IMR-90 (cell line): ENCODE measurements at regions not wholly inside any gene's neighbourhood (a gene's known extent, or its start where the extent isn't known, plus 50 kb on each side); places are given as distances from the start of the nearest gene placed in this dataset.

Source experiments
- ATAC-seq: fragments of 200-7000 bp; cut with Tn5 transposase; 2 replicates; pipeline ENCODE4 v1.9.1; 2020; ENCODE audit warnings: low read depth, mild to moderate bottlenecking, moderate library complexity
- BruUV-seq: library from RNA; stranded (reverse); fragments of 400-500 nt; replicated peaks from 2 replicates; lab custom pipeline; 2021; lab: Mats Ljungman, UMichigan
- CTCF ChIA-PET: fragments of 300-600 bp; formaldehyde crosslinking; extraction: SDS; loops from one replicate; lab custom pipeline; 2021; ENCODE audit warnings: antibody characterized with exemption; lab: Yijun Ruan, JAX
- POLR2A ChIA-PET: fragments of 300-600 bp; sonication (Branson Sonifier 250); formaldehyde crosslinking; loops from one replicate; lab custom pipeline; 2022; ENCODE audit warnings: antibody characterized with exemption; ENCODE audit not compliant: unreplicated experiment; lab: Charles Lee
- DNase-seq: peaks from one replicate; pipeline ENCODE4 v3.0.0; 2013
- H2AFZ ChIP-seq: replicated peaks from 2 replicates; pipeline ENCODE3; 2013; ENCODE audit warnings: low read length, mild to moderate bottlenecking; ENCODE audit not compliant: poor library complexity
- H2AK5ac ChIP-seq: 2 replicates; pipeline ENCODE4 v1.6.1; 2013; ENCODE audit warnings: low read depth, low read length, inconsistent platforms
- H2AK9ac ChIP-seq: replicated peaks from 2 replicates; pipeline ENCODE3; 2013; ENCODE audit warnings: mild to moderate bottlenecking, low read depth, low read length, moderate library complexity; ENCODE audit not compliant: poor library complexity
- H2BK120ac ChIP-seq: 2 replicates; pipeline ENCODE4 v1.6.1; 2013; ENCODE audit warnings: low read depth, low read length, inconsistent platforms
- H2BK15ac ChIP-seq: 3 replicates; pipeline ENCODE4 v1.6.1; 2013; ENCODE audit warnings: low read depth, low read length, inconsistent platforms
- H2BK20ac ChIP-seq: 2 replicates; pipeline ENCODE4 v1.6.1; 2013; ENCODE audit warnings: low read depth, mild to moderate bottlenecking, inconsistent platforms, low read length, moderate library complexity
- H2BK5ac ChIP-seq: 2 replicates; pipeline ENCODE4 v1.6.1; 2013; ENCODE audit warnings: mild to moderate bottlenecking, low read depth, low read length, inconsistent platforms; ENCODE audit not compliant: poor library complexity, severe bottlenecking
- H3K14ac ChIP-seq: replicated peaks from 2 replicates; pipeline ENCODE4 v1.6.1; 2013; ENCODE audit warnings: low read depth, low read length, inconsistent platforms
- H3K18ac ChIP-seq: 2 replicates; pipeline ENCODE4 v1.6.1; 2013; ENCODE audit warnings: low read depth, low read length, control low read depth
- H3K23ac ChIP-seq: 2 replicates; pipeline ENCODE4 v1.6.1; 2013; ENCODE audit warnings: low read depth, low read length, inconsistent platforms
- H3K27ac ChIP-seq: 2 replicates; pipeline ENCODE4 v1.5.1; 2013; ENCODE audit warnings: mild to moderate bottlenecking, control low read depth, low read length; ENCODE audit not compliant: insufficient read depth
- H3K27me3 ChIP-seq: 2 replicates; pipeline ENCODE4 v1.6.1; 2013; ENCODE audit warnings: low read length; ENCODE audit not compliant: control insufficient read depth, insufficient read depth
- H3K36me3 ChIP-seq: 2 replicates; pipeline ENCODE4 v1.6.1; 2013; ENCODE audit warnings: low read length, mixed read lengths; ENCODE audit not compliant: control insufficient read depth, insufficient read depth
- H3K4ac ChIP-seq: 2 replicates; pipeline ENCODE4 v1.6.1; 2013; ENCODE audit warnings: low read depth, low read length, inconsistent platforms
- H3K4me1 ChIP-seq: 2 replicates; pipeline ENCODE4 v1.6.1; 2013; ENCODE audit warnings: low read length, mixed read lengths; ENCODE audit not compliant: control insufficient read depth, insufficient read depth
- H3K4me2 ChIP-seq: 2 replicates; pipeline ENCODE4 v1.6.1; 2013; ENCODE audit warnings: low read depth, mild to moderate bottlenecking, control low read depth, low read length, moderate library complexity
- H3K4me3 ChIP-seq: 2 replicates; pipeline ENCODE4 v1.5.1; 2013; ENCODE audit warnings: low read depth, mild to moderate bottlenecking, control low read depth, low read length, moderate library complexity; ENCODE audit not compliant: insufficient read depth
- H3K56ac ChIP-seq: 2 replicates; pipeline ENCODE4 v1.6.1; 2013; ENCODE audit warnings: low read length, inconsistent platforms; ENCODE audit not compliant: insufficient read depth; ENCODE audit errors: extremely low read depth
- H3K79me1 ChIP-seq, 2 experiments: 2 replicates each; pipeline ENCODE4 v1.6.1; 2013; ENCODE audit warnings: low read length in 2 of 2, inconsistent platforms in 1 of 2, low read depth in 1 of 2
- H3K9ac ChIP-seq: 2 replicates; pipeline ENCODE4 v1.6.1; 2013; ENCODE audit warnings: low read depth, low read length, control low read depth
- H3K9me1 ChIP-seq: 2 replicates; pipeline ENCODE4 v1.6.1; 2013; ENCODE audit warnings: low read length, inconsistent platforms; ENCODE audit not compliant: insufficient read depth
- H3K9me3 ChIP-seq: 2 replicates; pipeline ENCODE4 v1.6.1; 2013; ENCODE audit warnings: low read length; ENCODE audit not compliant: control insufficient read depth, insufficient read depth
- H4K20me1 ChIP-seq: 2 replicates; pipeline ENCODE4 v1.6.1; 2013; ENCODE audit warnings: low read length, inconsistent platforms; ENCODE audit not compliant: insufficient read depth
- H4K5ac ChIP-seq: 2 replicates; pipeline ENCODE4 v1.6.1; 2013; ENCODE audit warnings: mild to moderate bottlenecking, low read depth, low read length, control low read depth
- H4K8ac ChIP-seq, 2 experiments: 2 replicates each; pipeline ENCODE4 v1.6.1; 2013; ENCODE audit warnings: low read depth in 2 of 2, low read length in 2 of 2, control low read depth in 1 of 2, inconsistent platforms in 1 of 2
- H4K91ac ChIP-seq: 2 replicates; pipeline ENCODE4 v1.6.1; 2013; ENCODE audit warnings: low read depth, low read length, inconsistent platforms; ENCODE audit not compliant: insufficient read depth
- CEBPB ChIP-seq: IDR thresholded peaks from 2 replicates; pipeline ENCODE4 v1.6.1; 2012; ENCODE audit warnings: low read depth, low read length, improper control_type of control experiment
- POLR2A ChIP-seq: IDR thresholded peaks from 2 replicates; pipeline ENCODE4 v1.6.1; 2012; ENCODE audit warnings: mild to moderate bottlenecking, low read depth, low read length
- RCOR1 ChIP-seq: IDR thresholded peaks from 2 replicates; pipeline ENCODE4 v1.6.1; 2012; ENCODE audit warnings: mild to moderate bottlenecking, low read length, improper control_type of control experiment; ENCODE audit not compliant: insufficient replicate concordance
- WGBS, 2 experiments: methylation state at CpG; one replicate each; pipeline versions ENCODE4 v1.1.5 to v1.1.7; 2013; ENCODE audit warnings: missing lambda C conversion rate in 2 of 2; ENCODE audit not compliant: insufficient read length in 1 of 2; ENCODE audit errors: extremely low coverage in 2 of 2; 5-methylcytosine and 5-hydroxymethylcytosine counted together
- dilution Hi-C: fragments of 300-500 bp; cut with HindIII; formaldehyde crosslinking; loops from one replicate; pipeline ENCODE4 v1.14.3; 2018; ENCODE audit warnings: low sequenced_read_pairs; ENCODE audit not compliant: unreplicated experiment
- in situ Hi-C: fragments of 300-500 bp; cut with MboI; formaldehyde crosslinking; loops from 3 replicates; pipeline ENCODE4 v1.14.3; 2019; ENCODE audit warnings: low sequenced_read_pairs, inconsistent platforms, mixed read lengths
- intact Hi-C: fragments of 100-400 bp; cut with micrococcal nuclease; formaldehyde crosslinking; loops from 2 replicates; pipeline ENCODE4 v1.10.0; 2022

DNA sequence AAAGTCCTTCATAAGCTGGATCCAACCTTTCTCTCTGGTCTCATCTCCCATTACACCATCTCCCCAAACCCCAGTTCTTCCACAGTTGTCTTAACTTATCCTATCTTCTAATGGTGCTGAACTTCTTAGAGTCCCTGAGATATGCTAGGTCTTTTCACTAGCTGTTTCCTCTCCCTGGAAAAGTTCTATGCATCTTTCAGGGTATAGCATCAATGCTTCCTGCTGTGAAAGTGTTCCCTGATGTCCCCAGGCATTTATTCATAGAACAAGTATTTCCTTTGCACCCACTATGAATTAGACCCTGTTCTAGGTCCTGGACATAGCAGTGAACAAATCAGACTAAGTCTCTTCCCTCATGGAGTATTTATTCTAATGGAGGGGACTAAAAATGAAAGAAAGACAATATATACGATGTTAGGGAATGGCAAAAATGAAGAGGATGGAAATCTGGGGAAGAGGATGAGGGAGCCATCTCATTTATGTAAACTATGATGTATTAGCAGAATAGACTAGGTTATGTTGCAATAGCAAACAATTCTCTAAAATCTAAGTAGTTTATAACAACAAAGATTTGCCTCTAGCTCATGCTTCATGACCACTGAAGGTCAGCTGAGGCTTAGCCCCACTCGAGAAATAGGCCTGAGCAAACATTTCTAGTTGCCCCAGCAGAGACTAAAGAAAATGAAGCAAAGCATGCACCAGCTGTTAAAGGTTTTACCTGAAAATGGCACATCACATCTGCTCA lies 120.0 kb downstream of the CYSLTR2 start:
- Histone ChIP-seq H3K4me1 (peaks cover 20% of the 10 kb centered on the region), H3K14ac (no peak overlapping the region), H2BK15ac (peak overlapping the region; percentile 67; the same call in 2 of the 3 replicates), H3K18ac (peak overlapping the region; percentile 88), H2BK20ac (peak overlapping the region; percentile 48; the same call in 1 of the 2 replicates), H3K4me2 (peak overlapping the region; percentile 25; the same call in 1 of the 2 replicates), H3K27me3 (no peaks in the 10 kb centered on the region), H4K20me1 (no peaks in the 10 kb centered on the region), H2BK120ac (peak overlapping the region; percentile 50; the same call in 1 of the 2 replicates), H3K4ac (peak overlapping the region; percentile 67; the same call in 1 of the 2 replicates), H3K23ac (0 out of 2 replicates have a peak overlapping the region, but pooled peaks have one; percentile 3), H2BK5ac (peak overlapping the region; percentile 35), H2AK9ac (no peak overlapping the region), H3K36me3 (no peaks in the 10 kb centered on the region), H4K91ac (peak overlapping the region; percentile 56), H2AK5ac (peak overlapping the region; percentile 60; the same call in 1 of the 2 replicates), H3K79me1 (no peaks in the 10 kb centered on the region), H3K56ac (no peak overlapping the region), H3K9ac (no peak overlapping the region), H3K27ac (peak overlapping the region; percentile 35; the same call in 1 of the 2 replicates), H3K9me1 (peaks cover 6% of the 10 kb centered on the region), H4K5ac (peak overlapping the region; percentile 91), H2AFZ (no peak overlapping the region), H4K8ac (peak overlapping the region in 1 of 2 experiments; percentile 17; a peak in 1 of 4 replicates), H3K4me3 (no peak overlapping the region), H3K9me3 (no peaks in the 10 kb centered on the region)
- TF ChIP-seq RCOR1: no peak
- TF ChIP-seq CEBPB: peak; percentile 83
- TF ChIP-seq POLR2A: no peak
- ChIA-PET POLR2A (no interaction called here), CTCF (no interaction called here)
- peak; percentile 50 for DNase-seq
- in situ Hi-C loops (no loop called here), dilution Hi-C loops (no loop called here), intact Hi-C loops (loop anchor here (10.0 kb wide), 1 partner anchor 341 kb away; no protein-coding TSS in a partner anchor)
- WGBS, 2 experiments: 63% methylated on average over 1 of the region's 2 CpGs; no CpG with 5 or more reads in 1 of the 2 experiments
- BruUV-seq: no TSS peak
- ATAC-seq: peak; percentile 31
